ENCODE measurements at regions not wholly inside any gene's neighbourhood (a gene's known extent, or its start where the extent isn't known, plus 50 kb on each side); places are given as distances from the start of the nearest gene placed in this dataset.

- no peak for TF ChIP-seq CTCF (IDR thresholded peaks at IDR 0.05)
- TF ChIP-seq ZFX (IDR thresholded peaks at IDR 0.05; ENCODE audit: borderline replicate concordance): no peak
Observed at GRCh38 chr6:103570431-103570830, 1289.3 kb downstream of the HACE1 start.

All from 22Rv1 (cell line).